K562 (cell line): ENCODE measurements at regions not wholly inside any gene's neighbourhood (a gene's known extent, or its start where the extent isn't known, plus 50 kb on each side); places are given as distances from the start of the nearest gene placed in this dataset.

Experiments used
- ATAC-seq: fragments of 200-7000 bp; cut with Tn5 transposase; 3 replicates; pipeline ENCODE4 v1.9.1; 2020; ENCODE audit warnings: moderate library complexity
- BruUV-seq: library from RNA; stranded (reverse); fragments of 400-500 nt; replicated peaks from 2 replicates; lab custom pipeline; 2021; lab: Mats Ljungman, UMichigan
- CTCF ChIA-PET: fragments of 300-600 bp; formaldehyde crosslinking; extraction: SDS; loops from one replicate; lab custom pipeline; 2021; ENCODE audit warnings: low intra/inter-chr PET ratio; lab: Yijun Ruan, JAX
- POLR2A ChIA-PET: fragments of 300-600, 350-650 bp; sonication (Branson Sonifier 250); formaldehyde crosslinking; extraction: SDS; loops from one replicate; lab custom pipeline; 2021; ENCODE audit warnings: antibody characterized with exemption, inconsistent platforms; lab: Yijun Ruan, JAX
- DNase-seq, 4 experiments: peaks; one replicate each; pipeline versions ENCODE4 v3.0.0 to v3.0.0-alpha.2; 2011 to 2018; ENCODE audit warnings: low spot score in 3 of 4, mixed read lengths in 3 of 4; ENCODE audit errors: extremely low read depth in 1 of 4
- FAIRE-seq: peaks from 2 replicates; lab custom pipeline; 2011; peaks lifted over from hg19 to GRCh38; lab: Jason Lieb, UNC
- H2AFZ ChIP-seq: 2 replicates; pipeline ENCODE4 v1.6.0; 2011; ENCODE audit warnings: low read depth, low read length, control low read depth, inconsistent platforms
- H3K27ac ChIP-seq: fragments of 200-600 bp; 3 replicates; pipeline ENCODE4 v1.8.0; 2011; ENCODE audit warnings: low read depth, mild to moderate bottlenecking, control low read depth, inconsistent platforms, low read length, moderate library complexity, mixed read lengths; ENCODE audit errors: extremely low read depth
- H3K27me3 ChIP-seq, 2 experiments: fragments of 300-600 bp in 1 of 2; 2 replicates in 1 of 2; 3 replicates in 1 of 2; pipeline versions ENCODE4 v1.6.0 to v1.8.0; 2011; ENCODE audit warnings: inconsistent platforms in 2 of 2, low read length in 2 of 2, mild to moderate bottlenecking in 1 of 2, mixed read lengths in 1 of 2, moderate library complexity in 1 of 2; ENCODE audit not compliant: control insufficient read depth in 2 of 2, insufficient read depth in 2 of 2
- H3K36me3 ChIP-seq: fragments of 300-600 bp; 3 replicates; pipeline ENCODE4 v1.8.0; 2011; ENCODE audit warnings: mild to moderate bottlenecking, low read length, inconsistent platforms; ENCODE audit not compliant: control insufficient read depth, insufficient read depth
- H3K4me1 ChIP-seq, 2 experiments: fragments of 200-600 bp in 1 of 2; replicated peaks in 1 of 2; 2 replicates in 1 of 2; 3 replicates in 1 of 2; pipeline versions ENCODE4 v1.5.1 to v1.8.0; 2011; ENCODE audit warnings: inconsistent platforms in 2 of 2, low read length in 2 of 2, mild to moderate bottlenecking in 1 of 2, mixed read lengths in 1 of 2, moderate library complexity in 1 of 2; ENCODE audit not compliant: control insufficient read depth in 2 of 2, insufficient read depth in 2 of 2
- H3K4me2 ChIP-seq: 2 replicates; pipeline ENCODE4 v1.6.1; 2011; ENCODE audit warnings: low read length, control low read depth, inconsistent platforms, mixed read lengths; ENCODE audit not compliant: insufficient read depth
- H3K4me3 ChIP-seq: fragments of 200-600 bp; sonication (generic), shearing (Covaris generic); 2 replicates; pipeline ENCODE4 v1.5.1; 2016; ENCODE audit warnings: control low read depth, inconsistent platforms
- H3K79me2 ChIP-seq: fragments of 200-600 bp; 3 replicates; pipeline ENCODE4 v1.8.0; 2011; ENCODE audit warnings: low read length, inconsistent platforms; ENCODE audit not compliant: control insufficient read depth, insufficient read depth
- H3K9ac ChIP-seq, 2 experiments: 2 replicates each; pipeline versions ENCODE4 v1.6.0 to v1.6.1; 2011; ENCODE audit warnings: low read depth in 2 of 2, low read length in 2 of 2, control low read depth in 1 of 2, inconsistent platforms in 1 of 2, mild to moderate bottlenecking in 1 of 2, mixed read lengths in 1 of 2; ENCODE audit not compliant: insufficient read depth in 1 of 2
- H3K9me1 ChIP-seq: one replicate; pipeline ENCODE4 v1.6.0; 2011; ENCODE audit warnings: inconsistent platforms, mild to moderate bottlenecking, low read length, moderate library complexity; ENCODE audit not compliant: control insufficient read depth, insufficient read depth
- H3K9me3 ChIP-seq: replicated peaks from 2 replicates; pipeline ENCODE4 v1.5.1; 2011; ENCODE audit warnings: low read depth, low read length, inconsistent platforms; ENCODE audit not compliant: control insufficient read depth, insufficient read depth
- H4K20me1 ChIP-seq: replicated peaks from 2 replicates; pipeline ENCODE4 v1.6.1; 2011; ENCODE audit warnings: low read length, inconsistent platforms, mixed read lengths; ENCODE audit not compliant: control insufficient read depth, insufficient read depth
- CHD2 ChIP-seq: IDR thresholded peaks from 2 replicates; pipeline ENCODE4 v1.6.1; 2011; ENCODE audit warnings: low read depth, low read length
- FOXJ2 ChIP-seq: fragments of 200-800 bp; sonication (Bioruptor generic); IDR thresholded peaks from 2 replicates; pipeline ENCODE4 v1.6.1; 2016; ENCODE audit warnings: missing genetic modification characterization, missing compliant biosample characterization
- MEF2D ChIP-seq: conservative IDR thresholded peaks from 2 replicates; pipeline ENCODE4 v1.6.1; 2016; ENCODE audit warnings: low read depth, missing genetic modification characterization, missing compliant biosample characterization
- NFIC ChIP-seq: fragments of 450-650 bp; IDR thresholded peaks from 2 replicates; pipeline ENCODE4 v1.6.1; 2017; ENCODE audit warnings: mild to moderate bottlenecking, inconsistent platforms
- PHB ChIP-seq: fragments of 250-450 bp; sonication (Bioruptor Pico); IDR thresholded peaks from 2 replicates; pipeline ENCODE4 v1.5.0; 2021
- RBM25 ChIP-seq: fragments of 200-400 bp; formaldehyde crosslinking; IDR thresholded peaks from 2 replicates; pipeline ENCODE4 v1.6.1; 2018; ENCODE audit warnings: low read length, low read depth, moderate library complexity; ENCODE audit not compliant: severe bottlenecking
- SMARCA5 ChIP-seq: fragments of 450-650 bp; IDR thresholded peaks from 2 replicates; pipeline ENCODE4 v1.6.1; 2016
- SMC3 ChIP-seq: conservative IDR thresholded peaks from 2 replicates; pipeline ENCODE4 v1.6.1; 2011; ENCODE audit warnings: low read depth, low read length, improper control_type of control experiment; ENCODE audit not compliant: insufficient read depth
- TAF9B ChIP-seq: fragments of 450-650 bp; IDR thresholded peaks from 2 replicates; pipeline ENCODE4 v1.6.1; 2018; ENCODE audit warnings: mild to moderate bottlenecking; ENCODE audit not compliant: partially characterized antibody
- ZFP36 ChIP-seq: fragments of 150-350 bp; IDR thresholded peaks from 2 replicates; pipeline ENCODE4 v1.6.1; 2018; ENCODE audit warnings: low read length, low read depth; ENCODE audit not compliant: partially characterized antibody
- ZNF23 ChIP-seq: fragments of 250-450 bp; sonication (Bioruptor Pico); IDR thresholded peaks from 2 replicates; pipeline ENCODE4 v1.4.0; 2020; ENCODE audit warnings: mild to moderate bottlenecking
- WGBS: fragments of 100-300 bp; shearing (Covaris generic); methylation state at CpG from one replicate; pipeline ENCODE4 v1.1.6; 2016; ENCODE audit warnings: low coverage, mixed read lengths; ENCODE audit not compliant: insufficient coverage; ENCODE audit errors: missing lambda C conversion rate; 5-methylcytosine and 5-hydroxymethylcytosine counted together
- in situ Hi-C: fragments of 300-500 bp; cut with MboI; formaldehyde crosslinking; loops from 4 replicates; pipeline ENCODE4 v1.15.0; 2018; ENCODE audit warnings: inconsistent platforms, mixed read lengths
- intact Hi-C: fragments of 100-400 bp; cut with micrococcal nuclease; formaldehyde crosslinking; loops from 2 replicates; pipeline ENCODE4 v1.14.2; 2022

GRCh38 chr16:20191566-20191965 is 117.9 kb upstream of the GPR139 start:
- Histone ChIP-seq H3K9ac (no peak overlapping the region), H3K9me1 (no peaks in the 10 kb centered on the region), H4K20me1 (no peaks in the 10 kb centered on the region; the same call in 1 of the 2 replicates), H3K27ac (no peak overlapping the region), H3K79me2 (no peaks in the 10 kb centered on the region), H3K27me3 (peaks cover 0 to 2% of the 10 kb centered on the region in 2 experiments; a peak in 1 of 5 replicates), H3K9me3 (no peaks in the 10 kb centered on the region), H3K4me2 (no peak overlapping the region), H3K36me3 (no peaks in the 10 kb centered on the region), H3K4me3 (no peak overlapping the region), H2AFZ (no peak overlapping the region), H3K4me1 (no peaks in the 10 kb centered on the region)
- TF ChIP-seq TAF9B = no peak
- peak; percentile 25 for TF ChIP-seq ZFP36
- peak; percentile 74 for TF ChIP-seq NFIC
- no TSS peak for BruUV-seq
- no peak for FAIRE-seq
- no peak for ATAC-seq
- in situ Hi-C loops (no loop called here), intact Hi-C loops (no loop called here)
- no peak for DNase-seq
- CTCF ChIA-PET = no interaction called here
- POLR2A ChIA-PET = no interaction called here

- no peak overlapping the region for H3K4me2 ChIP-seq
- no peaks in the 10 kb centered on the region for H3K9me3 ChIP-seq
- no TSS peak for BruUV-seq
- no peaks in the 10 kb centered on the region for H3K9me1 ChIP-seq
- H2AFZ ChIP-seq = no peak overlapping the region
- POLR2A ChIA-PET = interaction anchor here (0.6 kb wide), 2 partner anchors 30 to 86 kb away, joined by 3 read pairs; no protein-coding TSS in a partner anchor
- no peak overlapping the region for H3K27ac ChIP-seq
- no peak for ATAC-seq
- in situ Hi-C loops = no loop called here
- CTCF ChIA-PET = no interaction called here
- H3K4me1 ChIP-seq = no peaks in the 10 kb centered on the region
- no peaks in the 10 kb centered on the region for H3K36me3 ChIP-seq
- 0% methylated on average over 3 of the region's 3 CpGs for WGBS
- H4K20me1 ChIP-seq = no peaks in the 10 kb centered on the region; the same call in 1 of the 2 replicates
- peaks cover 0 to 3% of the 10 kb centered on the region in 2 experiments; a peak in 3 of 5 replicates for H3K27me3 ChIP-seq
- H3K79me2 ChIP-seq = no peaks in the 10 kb centered on the region
- no peak for FAIRE-seq
- no peak overlapping the region for H3K9ac ChIP-seq
- TF ChIP-seq CHD2 = no peak
- no peak for TF ChIP-seq SMC3
- no peak for TF ChIP-seq FOXJ2
- no peak for TF ChIP-seq MEF2D (tag)
- no peak for TF ChIP-seq PHB (CRISPR knock-in tag)
- no peak for TF ChIP-seq SMARCA5
- peak; percentile 81 for TF ChIP-seq RBM25
- no peak for TF ChIP-seq ZNF23 (CRISPR knock-in tag)
- H3K4me3 ChIP-seq = no peak overlapping the region
- no peak for DNase-seq
- intact Hi-C loops = no loop called here
These were observed 108.3 kb upstream of the GPR139 start for GRCh38 chr16:20181949-20182348.
